ENCODE measurements at regions not wholly inside any gene's neighbourhood (a gene's known extent, or its start where the extent isn't known, plus 50 kb on each side); places are given as distances from the start of the nearest gene placed in this dataset.
"Not testable (repeated sequence)": the region's sequence is repeated elsewhere in the genome, so short reads cannot be mapped to it uniquely, and the experiment has no call there.

- Mint-ChIP-seq H3K4me3 (ENCODE audit: unreplicated experiment) (no peak overlapping the region), H3K4me1 (ENCODE audit: unreplicated experiment) (peaks cover 2% of the 10 kb centered on the region), H3K9me3 (ENCODE audit: unreplicated experiment) (no peaks in the 10 kb centered on the region), H3K27ac (ENCODE audit: unreplicated experiment) (no peak overlapping the region), H3K27me3 (ENCODE audit: unreplicated experiment) (peaks cover 49% of the 10 kb centered on the region), H3K36me3 (ENCODE audit: unreplicated experiment) (no peaks in the 10 kb centered on the region)
- no peak for TF ChIP-seq CTCF (IDR thresholded peaks at IDR 0.05)
- DNase-seq (ENCODE audit: extremely low spot score, unreplicated experiment) = no peak
Observed at GRCh38 chr5:36417668-36418067, 116.0 kb upstream of the RANBP3L start.

GRCh38 chr5:36418152-36418979, 116.7 kb upstream of the RANBP3L start:
- Mint-ChIP-seq H3K27ac (ENCODE audit: unreplicated experiment) (no peak overlapping the region), H3K9me3 (ENCODE audit: unreplicated experiment) (no peaks in the 10 kb centered on the region), H3K4me3 (ENCODE audit: unreplicated experiment) (no peak overlapping the region), H3K27me3 (ENCODE audit: unreplicated experiment) (peaks cover 42% of the 10 kb centered on the region), H3K4me1 (ENCODE audit: unreplicated experiment) (peaks cover 5% of the 10 kb centered on the region), H3K36me3 (ENCODE audit: unreplicated experiment) (no peaks in the 10 kb centered on the region)
- TF ChIP-seq CTCF (IDR thresholded peaks at IDR 0.05) = no peak
- DNase-seq (ENCODE audit: extremely low spot score, unreplicated experiment) = no peak

GRCh38 chr5:36421256-36421655, 119.6 kb upstream of the RANBP3L start:
- no peak overlapping the region for H3K4me3 Mint-ChIP-seq (ENCODE audit: unreplicated experiment)
- peaks cover 32% of the 10 kb centered on the region for H3K27me3 Mint-ChIP-seq (ENCODE audit: unreplicated experiment)
- H3K27ac Mint-ChIP-seq (ENCODE audit: unreplicated experiment) = no peak overlapping the region
- H3K36me3 Mint-ChIP-seq (ENCODE audit: unreplicated experiment) = no peaks in the 10 kb centered on the region
- no peaks in the 10 kb centered on the region for H3K9me3 Mint-ChIP-seq (ENCODE audit: unreplicated experiment)
- H3K4me1 Mint-ChIP-seq (ENCODE audit: unreplicated experiment) = peaks cover 5% of the 10 kb centered on the region
- no peak for TF ChIP-seq CTCF (IDR thresholded peaks at IDR 0.05)
- no peak for DNase-seq (ENCODE audit: extremely low spot score, unreplicated experiment)

- H3K27ac Mint-ChIP-seq (ENCODE audit: unreplicated experiment) = no peak overlapping the region
- peaks cover 5% of the 10 kb centered on the region for H3K4me1 Mint-ChIP-seq (ENCODE audit: unreplicated experiment)
- H3K9me3 Mint-ChIP-seq (ENCODE audit: unreplicated experiment) = no peaks in the 10 kb centered on the region
- no peak for TF ChIP-seq CTCF (IDR thresholded peaks at IDR 0.05)
- H3K4me3 Mint-ChIP-seq (ENCODE audit: unreplicated experiment) = no peak overlapping the region
- H3K36me3 Mint-ChIP-seq (ENCODE audit: unreplicated experiment) = no peaks in the 10 kb centered on the region
- peaks cover 31% of the 10 kb centered on the region for H3K27me3 Mint-ChIP-seq (ENCODE audit: unreplicated experiment)
- no peak for DNase-seq (ENCODE audit: extremely low spot score, unreplicated experiment)
Observed at GRCh38 chr5:36422952-36423351, 121.2 kb upstream of the RANBP3L start.

- Mint-ChIP-seq H3K27me3 (ENCODE audit: unreplicated experiment) (peaks cover 32% of the 10 kb centered on the region), H3K4me1 (ENCODE audit: unreplicated experiment) (peaks cover 5% of the 10 kb centered on the region), H3K4me3 (ENCODE audit: unreplicated experiment) (no peak overlapping the region), H3K36me3 (ENCODE audit: unreplicated experiment) (no peaks in the 10 kb centered on the region), H3K27ac (ENCODE audit: unreplicated experiment) (no peak overlapping the region), H3K9me3 (ENCODE audit: unreplicated experiment) (no peaks in the 10 kb centered on the region)
- no peak for TF ChIP-seq CTCF (IDR thresholded peaks at IDR 0.05)
- no peak for DNase-seq (ENCODE audit: extremely low spot score, unreplicated experiment)
Observed at GRCh38 chr5:36423578-36424307, 122.0 kb upstream of the RANBP3L start.

GRCh38 chr5:36426070-36426469, 124.4 kb upstream of the RANBP3L start:
- DNase-seq (ENCODE audit: extremely low spot score, unreplicated experiment); H3K4me3 Mint-ChIP-seq (ENCODE audit: unreplicated experiment); H3K4me1 Mint-ChIP-seq (ENCODE audit: unreplicated experiment); H3K36me3 Mint-ChIP-seq (ENCODE audit: unreplicated experiment); H3K27ac Mint-ChIP-seq (ENCODE audit: unreplicated experiment); H3K9me3 Mint-ChIP-seq (ENCODE audit: unreplicated experiment): not testable (repeated sequence)
- H3K27me3 Mint-ChIP-seq (ENCODE audit: unreplicated experiment) = peaks cover 46% of the 10 kb centered on the region
